Activated naive CD8-positive, alpha-beta T cell treated with anti-CD3 and anti-CD28 coated beads for 36 hours (primary cell): ENCODE measurements at regions not wholly inside any gene's neighbourhood (a gene's known extent, or its start where the extent isn't known, plus 50 kb on each side); places are given as distances from the start of the nearest gene placed in this dataset.

Experiments used
- DNase-seq: peaks from one replicate; pipeline ENCODE4 v3.0.0; 2021
- H3K27ac Mint-ChIP-seq: one replicate; pipeline ENCODE4 v1.8.0; 2022; ENCODE audit warnings: mild to moderate bottlenecking, moderate library complexity, mixed read lengths
- H3K27me3 Mint-ChIP-seq: one replicate; pipeline ENCODE4 v1.8.0; 2022; ENCODE audit warnings: mild to moderate bottlenecking, mixed read lengths
- H3K36me3 Mint-ChIP-seq: one replicate; pipeline ENCODE4 v1.8.0; 2021; ENCODE audit warnings: mild to moderate bottlenecking, mixed read lengths
- H3K4me1 Mint-ChIP-seq: one replicate; pipeline ENCODE4 v1.8.0; 2021; ENCODE audit warnings: mixed read lengths
- H3K4me3 Mint-ChIP-seq: one replicate; pipeline ENCODE4 v1.8.0; 2022; ENCODE audit warnings: mild to moderate bottlenecking, moderate library complexity, mixed read lengths
- H3K9me3 Mint-ChIP-seq: one replicate; pipeline ENCODE4 v1.8.0; 2022; ENCODE audit warnings: mixed read lengths

- DNase-seq, result no peak
- H3K27ac Mint-ChIP-seq, result no peak overlapping the region
- no peaks in the 10 kb centered on the region for H3K9me3 Mint-ChIP-seq
- H3K4me1 Mint-ChIP-seq, result no peaks in the 10 kb centered on the region
- H3K4me3 Mint-ChIP-seq, result no peak overlapping the region
- peaks cover 10% of the 10 kb centered on the region for H3K27me3 Mint-ChIP-seq
- H3K36me3 Mint-ChIP-seq, result no peaks in the 10 kb centered on the region
These were observed 117.9 kb downstream of the MATN1 start for GRCh38 chr1:30605441-30605920.

GRCh38 chr1:30604801-30605440 lies 118.5 kb downstream of the MATN1 start:
- Mint-ChIP-seq H3K9me3 (no peaks in the 10 kb centered on the region), H3K27me3 (peaks cover 10% of the 10 kb centered on the region)

GRCh38 chr1:30603081-30603858 lies 120.1 kb downstream of the MATN1 start:
- no peak for DNase-seq
- Mint-ChIP-seq H3K36me3 (no peaks in the 10 kb centered on the region), H3K4me1 (no peaks in the 10 kb centered on the region), H3K9me3 (no peaks in the 10 kb centered on the region), H3K27ac (no peak overlapping the region), H3K27me3 (peaks cover 9% of the 10 kb centered on the region), H3K4me3 (no peak overlapping the region)

More at GRCh38 chr1:30604801-30605440, 118.5 kb downstream of the MATN1 start:
- Mint-ChIP-seq H3K36me3 (no peaks in the 10 kb centered on the region), H3K4me1 (no peaks in the 10 kb centered on the region), H3K4me3 (no peak overlapping the region), H3K27ac (no peak overlapping the region)
- no peak for DNase-seq

DNA sequence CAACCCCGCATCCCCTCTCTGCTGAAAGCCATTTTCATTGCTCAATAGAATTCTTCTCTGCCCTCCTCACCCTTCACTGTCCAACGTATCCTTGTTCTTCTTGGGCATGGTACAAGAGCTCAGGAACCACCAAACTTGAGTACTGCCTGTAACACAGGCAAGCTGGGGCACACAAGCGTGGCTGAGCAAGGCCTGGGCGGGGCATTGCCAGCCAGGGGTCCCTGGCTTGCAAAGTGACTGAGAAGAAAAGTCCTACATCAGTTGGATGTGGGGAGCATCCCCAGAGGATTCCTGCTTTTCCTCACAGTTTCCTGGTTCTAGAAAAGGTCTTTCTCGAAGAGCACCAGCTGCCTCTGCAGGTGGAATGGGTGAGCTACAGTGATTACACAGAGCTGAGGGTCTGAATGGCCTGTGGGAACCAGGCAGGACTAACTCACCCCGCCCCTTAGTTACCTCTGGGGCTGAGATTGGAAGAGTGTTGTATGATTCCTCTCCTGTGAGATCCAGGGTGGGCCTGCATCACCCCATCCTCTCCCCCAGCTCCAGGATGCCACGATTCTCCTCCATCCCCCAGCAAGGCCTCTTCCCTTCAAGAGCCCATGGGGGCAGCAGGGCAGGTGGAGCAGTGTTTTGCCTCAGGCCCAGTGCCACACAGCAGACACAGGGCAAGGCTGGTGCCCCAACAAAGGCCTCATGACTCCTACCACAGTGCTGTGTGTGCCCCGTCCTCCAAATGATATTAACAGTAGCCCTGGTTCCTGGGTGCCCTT lies 121.9 kb downstream of the MATN1 start:
- Mint-ChIP-seq H3K4me1 (no peaks in the 10 kb centered on the region), H3K36me3 (no peaks in the 10 kb centered on the region), H3K27me3 (peaks cover 10% of the 10 kb centered on the region)

DNA sequence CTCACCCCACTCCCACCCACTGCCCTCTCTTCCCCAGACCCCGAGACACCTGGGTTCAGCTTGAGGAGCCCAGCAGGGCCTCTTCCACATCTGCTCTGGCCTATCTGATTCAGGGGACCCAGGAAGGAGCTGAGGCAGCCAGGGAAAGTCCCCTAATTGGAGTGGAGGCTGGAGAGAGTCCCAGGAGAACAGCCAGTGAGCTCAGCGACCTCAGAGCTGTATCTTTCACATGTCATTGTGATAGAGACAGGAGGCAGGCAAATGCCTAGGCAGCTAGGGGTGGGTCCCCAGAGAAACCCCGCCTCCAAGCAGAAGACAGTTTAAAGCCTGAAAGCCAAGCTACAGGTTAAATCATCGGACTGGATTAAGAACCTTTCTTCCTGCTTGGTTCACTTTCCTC lies 122.7 kb downstream of the MATN1 start:
- Mint-ChIP-seq H3K27me3 (peaks cover 10% of the 10 kb centered on the region), H3K36me3 (no peaks in the 10 kb centered on the region), H3K9me3 (no peaks in the 10 kb centered on the region), H3K4me3 (no peak overlapping the region), H3K27ac (no peak overlapping the region), H3K4me1 (no peaks in the 10 kb centered on the region)
- no peak for DNase-seq

More for the DNA sequence above, 121.9 kb downstream of the MATN1 start:
- Mint-ChIP-seq H3K27ac (no peak overlapping the region), H3K4me3 (no peak overlapping the region), H3K9me3 (no peaks in the 10 kb centered on the region)
- no peak for DNase-seq

DNA sequence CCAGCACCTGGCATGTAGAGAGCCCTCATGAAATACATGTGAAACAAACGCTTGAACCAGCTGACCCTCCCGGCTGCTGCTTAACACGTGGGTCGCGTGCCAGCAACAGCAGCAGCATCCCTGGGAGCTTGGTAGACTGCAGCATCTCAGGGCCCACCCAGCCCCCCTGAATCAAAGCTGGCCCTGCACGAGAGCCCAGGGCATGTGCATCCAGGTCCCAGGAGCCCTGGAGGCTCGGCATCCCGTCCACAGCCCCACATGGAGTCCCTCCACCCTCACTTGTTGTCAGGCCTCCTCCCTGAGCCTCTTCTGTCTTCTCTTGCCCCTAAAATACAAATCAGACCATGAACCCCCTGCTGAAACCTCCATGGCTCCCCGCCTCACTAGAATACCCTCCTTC lies 123.1 kb downstream of the MATN1 start:
- no peaks in the 10 kb centered on the region for H3K9me3 Mint-ChIP-seq
- H3K27me3 Mint-ChIP-seq, result peaks cover 10% of the 10 kb centered on the region
- no peaks in the 10 kb centered on the region for H3K4me1 Mint-ChIP-seq
- no peak overlapping the region for H3K4me3 Mint-ChIP-seq
- no peak for DNase-seq
- no peaks in the 10 kb centered on the region for H3K36me3 Mint-ChIP-seq
- no peak overlapping the region for H3K27ac Mint-ChIP-seq

DNA sequence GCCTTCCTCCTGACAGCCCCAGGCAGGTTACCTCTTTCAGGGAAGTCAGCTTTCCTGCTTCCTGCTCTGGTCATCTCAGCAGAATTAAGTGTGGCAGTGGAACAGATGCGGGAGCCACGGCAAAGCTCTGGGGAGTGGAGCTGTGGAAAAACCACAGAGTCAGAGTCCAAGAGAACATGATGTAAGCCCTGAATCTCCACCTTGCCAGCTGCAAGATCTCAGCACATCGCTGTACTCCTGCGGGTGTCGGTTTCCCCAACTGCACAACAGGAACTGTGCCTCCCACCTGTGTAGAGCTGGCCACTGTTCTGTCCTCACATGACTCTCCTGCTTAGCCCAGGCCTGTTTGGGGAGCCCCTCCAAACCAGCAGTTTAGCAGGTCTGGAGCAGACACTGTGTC lies 123.7 kb downstream of the MATN1 start:
- H3K4me3 Mint-ChIP-seq, result no peak overlapping the region
- peaks cover 10% of the 10 kb centered on the region for H3K27me3 Mint-ChIP-seq
- H3K27ac Mint-ChIP-seq, result no peak overlapping the region
- no peaks in the 10 kb centered on the region for H3K36me3 Mint-ChIP-seq
- no peaks in the 10 kb centered on the region for H3K4me1 Mint-ChIP-seq
- no peak for DNase-seq
- no peaks in the 10 kb centered on the region for H3K9me3 Mint-ChIP-seq

DNA sequence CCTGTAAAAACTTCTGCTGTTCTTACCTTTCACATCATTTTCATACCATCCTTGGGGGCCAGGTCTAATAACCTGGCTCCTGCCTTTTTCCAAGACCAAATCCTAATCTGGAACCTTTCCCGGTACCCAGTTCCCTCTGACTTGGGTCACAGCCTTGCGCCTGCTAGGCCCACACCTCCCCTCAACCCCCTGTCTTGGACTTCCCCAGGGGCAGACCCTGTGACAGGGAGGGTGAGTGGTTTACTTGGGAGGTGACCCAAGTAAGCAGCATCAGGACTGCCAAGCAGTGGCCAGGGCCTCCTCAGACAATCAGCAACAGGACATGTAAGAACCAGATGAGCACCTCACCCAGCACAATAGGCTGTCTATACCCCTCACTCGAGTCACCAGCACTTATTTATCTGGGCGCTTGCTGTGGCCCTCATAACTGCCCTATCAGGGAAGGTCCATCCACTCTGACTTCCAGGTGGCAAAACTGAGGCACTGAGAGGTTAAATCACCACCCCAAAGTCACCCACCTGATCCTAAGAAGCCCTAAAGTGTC lies 124.7 kb downstream of the MATN1 start:
- no peaks in the 10 kb centered on the region for H3K36me3 Mint-ChIP-seq
- no peaks in the 10 kb centered on the region for H3K9me3 Mint-ChIP-seq
- H3K27me3 Mint-ChIP-seq, result peaks cover 15% of the 10 kb centered on the region
- no peak overlapping the region for H3K4me3 Mint-ChIP-seq
- H3K27ac Mint-ChIP-seq, result no peak overlapping the region
- no peaks in the 10 kb centered on the region for H3K4me1 Mint-ChIP-seq
- DNase-seq, result no peak

GRCh38 chr1:30597711-30598110 lies 125.7 kb downstream of the MATN1 start:
- Mint-ChIP-seq H3K4me1 (no peaks in the 10 kb centered on the region), H3K9me3 (no peaks in the 10 kb centered on the region), H3K36me3 (no peaks in the 10 kb centered on the region), H3K4me3 (no peak overlapping the region), H3K27ac (no peak overlapping the region), H3K27me3 (peaks cover 22% of the 10 kb centered on the region)
- DNase-seq, result no peak

GRCh38 chr1:30596891-30597290 lies 126.5 kb downstream of the MATN1 start:
- Mint-ChIP-seq H3K4me3 (no peak overlapping the region), H3K27me3 (peaks cover 29% of the 10 kb centered on the region), H3K9me3 (peaks cover 1% of the 10 kb centered on the region), H3K4me1 (no peaks in the 10 kb centered on the region), H3K36me3 (no peaks in the 10 kb centered on the region), H3K27ac (no peak overlapping the region)
- no peak for DNase-seq

DNA sequence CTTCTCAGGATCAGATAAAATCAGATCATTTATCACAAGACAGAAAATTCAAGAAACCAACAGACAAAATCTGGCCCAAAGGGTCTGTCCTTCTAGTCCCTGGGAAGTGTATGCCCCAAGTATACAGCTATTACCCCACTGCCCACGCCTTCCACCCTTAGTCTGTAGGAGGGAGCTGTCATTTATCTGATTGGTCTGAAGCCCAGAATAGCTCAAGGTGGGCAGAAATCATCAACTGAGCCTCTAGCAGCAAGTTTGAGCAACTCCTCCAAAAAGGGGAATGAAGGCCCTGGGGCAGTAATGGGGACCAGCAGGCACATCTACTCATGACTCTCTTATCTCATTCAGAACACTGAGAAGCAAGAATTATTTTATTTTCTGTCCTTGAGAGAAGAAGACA lies 126.9 kb downstream of the MATN1 start:
- Mint-ChIP-seq H3K4me3 (no peak overlapping the region), H3K4me1 (no peaks in the 10 kb centered on the region), H3K36me3 (no peaks in the 10 kb centered on the region), H3K9me3 (peaks cover 3% of the 10 kb centered on the region), H3K27ac (no peak overlapping the region), H3K27me3 (peaks cover 33% of the 10 kb centered on the region)
- DNase-seq, result no peak

DNA sequence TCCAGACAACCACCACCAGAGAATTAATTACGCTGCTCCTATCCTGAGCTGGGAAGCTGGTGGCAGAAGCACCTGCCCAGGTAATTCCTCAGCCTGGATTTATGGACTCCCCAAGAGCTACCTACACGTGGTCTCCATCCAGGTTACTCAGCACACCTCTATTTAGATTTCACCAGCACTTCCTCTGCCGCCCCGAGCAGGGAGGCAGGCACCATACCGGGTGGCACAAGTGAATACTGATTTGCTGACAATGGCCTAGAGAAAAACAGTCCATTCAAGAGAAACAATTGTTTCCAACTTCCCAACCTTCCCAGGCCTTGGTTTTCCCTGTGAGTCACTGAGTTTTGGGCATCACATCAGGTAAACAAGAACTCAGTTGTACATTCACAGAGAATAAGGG lies 134.3 kb downstream of the MATN1 start:
- Mint-ChIP-seq H3K4me1 (no peaks in the 10 kb centered on the region), H3K27ac (no peak overlapping the region), H3K9me3 (peaks cover 5% of the 10 kb centered on the region), H3K4me3 (no peak overlapping the region), H3K36me3 (peaks cover 2% of the 10 kb centered on the region), H3K27me3 (peaks cover 57% of the 10 kb centered on the region)
- no peak for DNase-seq

GRCh38 chr1:30588311-30589073 lies 134.9 kb downstream of the MATN1 start:
- peaks cover 56% of the 10 kb centered on the region for H3K27me3 Mint-ChIP-seq
- peaks cover 3% of the 10 kb centered on the region for H3K36me3 Mint-ChIP-seq

GRCh38 chr1:30586671-30587070 lies 136.7 kb downstream of the MATN1 start:
- peaks cover 18% of the 10 kb centered on the region for H3K9me3 Mint-ChIP-seq
- DNase-seq, result no peak
- H3K27ac Mint-ChIP-seq, result no peak overlapping the region
- H3K36me3 Mint-ChIP-seq, result peaks cover 3% of the 10 kb centered on the region
- no peak overlapping the region for H3K4me3 Mint-ChIP-seq
- H3K27me3 Mint-ChIP-seq, result peaks cover 57% of the 10 kb centered on the region
- H3K4me1 Mint-ChIP-seq, result no peaks in the 10 kb centered on the region

More at GRCh38 chr1:30588311-30589073, 134.9 kb downstream of the MATN1 start:
- Mint-ChIP-seq H3K27ac (no peak overlapping the region), H3K4me1 (no peaks in the 10 kb centered on the region), H3K9me3 (peaks cover 11% of the 10 kb centered on the region), H3K4me3 (no peak overlapping the region)
- no peak for DNase-seq
